Activated gamma-delta T cell treated with anti-CD3 and anti-CD28 coated beads, Interleukin-2, amount 50 U/mL, for 16 hours (primary cell): ENCODE measurements at regions not wholly inside any gene's neighbourhood (a gene's known extent, or its start where the extent isn't known, plus 50 kb on each side); places are given as distances from the start of the nearest gene placed in this dataset.

ENCODE experiments used
- DNase-seq: peaks from one replicate; pipeline ENCODE4 v3.0.0-alpha.2; 2020; ENCODE audit warnings: low read depth

GRCh38 chr2:204431529-204431928, 113.7 kb upstream of the PARD3B start:
- DNase-seq, result no peak

GRCh38 chr2:204432196-204432595, 113.1 kb upstream of the PARD3B start:
- DNase-seq, result no peak

- DNase-seq, result no peak
These were observed 110.4 kb upstream of the PARD3B start for GRCh38 chr2:204434660-204435462.

- no peak for DNase-seq
These were observed 109.0 kb upstream of the PARD3B start for GRCh38 chr2:204436230-204436629.

GRCh38 chr2:204437408-204437807, 107.9 kb upstream of the PARD3B start:
- DNase-seq, result no peak

GRCh38 chr2:204437815-204438756, 107.2 kb upstream of the PARD3B start:
- DNase-seq, result no peak

- DNase-seq, result no peak
These were observed 104.0 kb upstream of the PARD3B start for GRCh38 chr2:204441316-204441715.

GRCh38 chr2:204445149-204445548, 100.1 kb upstream of the PARD3B start:
- no peak for DNase-seq

- DNase-seq, result no peak
These were observed 97.6 kb upstream of the PARD3B start for GRCh38 chr2:204447722-204448121.

- DNase-seq, result no peak
These were observed 95.3 kb upstream of the PARD3B start for GRCh38 chr2:204449977-204450376.

GRCh38 chr2:204451766-204452165, 93.5 kb upstream of the PARD3B start:
- no peak for DNase-seq

- DNase-seq, result no peak
These were observed 92.7 kb upstream of the PARD3B start for GRCh38 chr2:204452464-204453023.

- no peak for DNase-seq
These were observed 91.5 kb upstream of the PARD3B start for GRCh38 chr2:204453730-204454167.

GRCh38 chr2:204454672-204455380, 90.4 kb upstream of the PARD3B start:
- no peak for DNase-seq

- DNase-seq, result no peak
These were observed 76.4 kb upstream of the PARD3B start for GRCh38 chr2:204468746-204469429.

GRCh38 chr2:204470178-204470620, 75.1 kb upstream of the PARD3B start:
- DNase-seq, result no peak

GRCh38 chr2:204470621-204471196, 74.6 kb upstream of the PARD3B start:
- DNase-seq, result no peak

GRCh38 chr2:204472375-204472774, 72.9 kb upstream of the PARD3B start:
- DNase-seq, result no peak

- no peak for DNase-seq
These were observed 72.1 kb upstream of the PARD3B start for GRCh38 chr2:204473224-204473623.

GRCh38 chr2:204475399-204475798, 69.9 kb upstream of the PARD3B start:
- no peak for DNase-seq

- DNase-seq, result no peak
These were observed 67.8 kb upstream of the PARD3B start for GRCh38 chr2:204477358-204477950.
